ENCODE measurements at regions not wholly inside any gene's neighbourhood (a gene's known extent, or its start where the extent isn't known, plus 50 kb on each side); places are given as distances from the start of the nearest gene placed in this dataset.

DNA sequence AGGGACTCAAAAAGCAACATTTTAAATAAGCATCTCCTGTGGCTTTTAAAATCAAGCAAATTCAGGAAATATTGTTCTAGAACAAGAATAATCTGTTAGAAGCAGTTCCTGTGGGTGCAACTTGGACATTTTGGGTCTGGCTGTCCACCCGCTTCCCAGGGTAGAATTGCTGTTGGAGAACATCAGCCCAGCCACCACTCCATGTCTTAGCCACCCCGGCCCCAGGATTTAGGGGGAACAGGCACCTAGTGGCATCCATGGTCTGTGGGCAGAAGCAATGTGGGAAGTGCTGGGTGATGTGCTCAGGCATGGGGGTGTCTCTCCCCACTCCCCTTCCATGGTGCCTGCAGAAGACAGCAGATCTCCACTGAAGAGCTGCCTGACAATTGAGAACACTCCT lies 162.6 kb downstream of the KLF13 start:
- DNase-seq (ENCODE audit: extremely low read depth, low read depth): no peak
- TF ChIP-seq, protein P1, sequence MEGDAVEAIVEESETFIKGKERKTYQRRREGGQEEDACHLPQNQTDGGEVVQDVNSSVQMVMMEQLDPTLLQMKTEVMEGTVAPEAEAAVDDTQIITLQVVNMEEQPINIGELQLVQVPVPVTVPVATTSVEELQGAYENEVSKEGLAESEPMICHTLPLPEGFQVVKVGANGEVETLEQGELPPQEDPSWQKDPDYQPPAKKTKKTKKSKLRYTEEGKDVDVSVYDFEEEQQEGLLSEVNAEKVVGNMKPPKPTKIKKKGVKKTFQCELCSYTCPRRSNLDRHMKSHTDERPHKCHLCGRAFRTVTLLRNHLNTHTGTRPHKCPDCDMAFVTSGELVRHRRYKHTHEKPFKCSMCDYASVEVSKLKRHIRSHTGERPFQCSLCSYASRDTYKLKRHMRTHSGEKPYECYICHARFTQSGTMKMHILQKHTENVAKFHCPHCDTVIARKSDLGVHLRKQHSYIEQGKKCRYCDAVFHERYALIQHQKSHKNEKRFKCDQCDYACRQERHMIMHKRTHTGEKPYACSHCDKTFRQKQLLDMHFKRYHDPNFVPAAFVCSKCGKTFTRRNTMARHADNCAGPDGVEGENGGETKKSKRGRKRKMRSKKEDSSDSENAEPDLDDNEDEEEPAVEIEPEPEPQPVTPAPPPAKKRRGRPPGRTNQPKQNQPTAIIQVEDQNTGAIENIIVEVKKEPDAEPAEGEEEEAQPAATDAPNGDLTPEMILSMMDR (IDR thresholded peaks at IDR 0.05; ENCODE audit: low read depth, low read length, missing control alignments): no peak
- no peak overlapping the region for H3K4me3 ChIP-seq (replicated peaks; ENCODE audit: low read depth, low read length)

DNA sequence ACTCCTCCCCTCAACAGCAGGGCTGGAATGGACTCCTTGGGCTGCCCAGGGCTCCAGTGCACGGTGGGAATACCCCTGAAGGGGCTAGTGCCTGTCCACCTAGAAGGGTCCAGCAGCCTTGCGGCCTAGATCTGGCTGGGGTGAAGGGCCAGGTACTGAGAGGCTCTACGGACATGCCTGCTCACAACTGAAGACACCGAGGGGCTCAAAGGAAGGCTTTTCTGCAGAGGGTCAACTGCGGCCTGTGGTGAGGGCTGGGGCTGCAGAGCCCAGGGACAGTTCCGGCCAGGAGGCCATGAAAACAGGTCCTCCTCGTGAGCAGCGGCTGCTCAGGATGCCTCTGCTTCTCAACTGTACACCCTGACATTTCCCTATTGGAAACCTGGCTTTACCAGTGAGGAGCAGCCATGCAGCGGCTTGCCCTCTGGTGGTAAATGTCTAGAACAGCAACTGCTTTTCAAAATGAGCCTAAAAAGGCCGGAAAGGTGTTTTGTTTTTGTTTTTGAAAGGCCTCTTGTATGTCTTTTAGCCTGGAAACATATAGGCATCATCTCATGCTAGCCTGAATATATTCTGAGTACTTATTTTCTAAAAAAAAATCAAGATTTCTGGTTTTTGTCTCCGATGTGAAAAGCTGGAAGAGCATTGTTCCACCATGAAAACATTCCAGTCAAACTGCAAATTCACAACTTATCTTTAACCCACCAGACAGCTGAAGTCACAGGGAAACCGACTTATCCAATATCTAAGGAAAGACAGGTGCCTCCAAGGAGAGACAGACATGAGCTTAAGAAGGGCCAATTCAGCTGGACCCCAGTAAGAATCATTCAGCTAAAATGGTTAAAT lies 163.4 kb downstream of the KLF13 start:
- TF ChIP-seq, protein P1 (IDR thresholded peaks at IDR 0.05; ENCODE audit: low read depth, low read length, missing control alignments): peak; percentile 84
- H3K4me3 ChIP-seq (replicated peaks; ENCODE audit: low read depth, low read length): no peak overlapping the region
- DNase-seq (ENCODE audit: extremely low read depth, low read depth): peak; percentile 39

DNA sequence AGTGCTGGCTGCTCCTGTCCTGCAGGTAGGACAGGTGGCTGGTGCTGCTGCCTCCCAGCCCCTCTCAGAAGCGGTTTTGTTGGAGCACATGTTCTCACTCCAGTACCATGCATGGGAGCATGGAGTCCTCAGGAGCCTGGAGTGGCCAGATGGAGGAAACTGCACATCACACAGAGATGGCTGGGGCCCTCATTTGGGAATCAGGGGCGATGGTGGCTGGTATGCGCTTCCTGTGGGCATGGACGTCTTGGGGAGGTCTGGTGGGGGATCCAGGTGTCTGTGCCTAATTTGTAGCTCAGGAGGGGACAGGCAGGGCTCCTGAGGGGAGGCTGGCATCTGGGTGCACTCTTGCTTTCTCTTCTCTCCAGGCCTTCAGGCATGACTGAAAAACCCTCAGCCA lies 168.2 kb downstream of the KLF13 start:
- DNase-seq (ENCODE audit: extremely low read depth, low read depth): no peak
- TF ChIP-seq, protein P1 (IDR thresholded peaks at IDR 0.05; ENCODE audit: low read depth, low read length, missing control alignments): no peak
- no peak overlapping the region for H3K4me3 ChIP-seq (replicated peaks; ENCODE audit: low read depth, low read length)

DNA sequence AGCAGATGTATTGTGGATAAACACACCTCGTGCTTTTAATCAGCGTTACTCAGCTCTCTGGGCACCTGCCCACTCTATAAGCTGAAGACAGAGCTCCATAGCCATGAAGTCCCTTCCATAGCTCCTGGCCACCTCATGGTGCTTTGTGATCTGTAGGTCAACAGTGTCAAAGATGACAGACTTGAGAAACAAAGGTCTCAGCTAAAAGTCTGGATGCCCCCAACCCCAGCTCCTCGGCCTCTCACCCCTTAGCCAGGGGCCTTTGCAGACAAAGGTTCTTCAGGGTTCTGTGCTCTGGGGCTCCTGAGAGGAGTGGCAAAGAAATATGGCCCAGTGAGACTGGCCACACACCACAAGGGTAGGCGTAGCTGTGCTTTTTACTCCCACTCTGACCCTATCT lies 168.6 kb downstream of the KLF13 start:
- no peak overlapping the region for H3K4me3 ChIP-seq (replicated peaks; ENCODE audit: low read depth, low read length)
- no peak for DNase-seq (ENCODE audit: extremely low read depth, low read depth)
- TF ChIP-seq, protein P1 (IDR thresholded peaks at IDR 0.05; ENCODE audit: low read depth, low read length, missing control alignments): no peak

DNA sequence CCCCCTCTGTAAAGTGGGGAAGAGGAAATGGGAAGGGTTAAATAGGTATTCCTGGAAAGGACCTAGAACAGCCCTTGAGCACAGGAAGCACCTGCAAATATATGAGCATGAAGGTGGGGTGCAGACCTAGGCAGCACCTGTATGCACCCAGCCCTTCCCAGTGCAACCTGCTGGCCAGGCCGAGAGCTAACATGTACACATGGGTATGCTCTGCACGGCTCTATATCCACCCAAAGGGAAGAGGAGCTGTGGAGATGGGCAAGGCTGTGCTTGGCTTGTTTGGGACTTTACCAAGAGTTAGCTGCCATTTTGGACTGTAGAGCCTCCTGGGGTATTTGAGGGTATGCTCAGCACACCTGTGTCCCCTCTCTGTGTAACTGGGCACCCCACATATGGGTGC lies 171.2 kb downstream of the KLF13 start:
- H3K4me3 ChIP-seq (replicated peaks; ENCODE audit: low read depth, low read length): no peak overlapping the region
- TF ChIP-seq, protein P1 (IDR thresholded peaks at IDR 0.05; ENCODE audit: low read depth, low read length, missing control alignments): no peak
- DNase-seq (ENCODE audit: extremely low read depth, low read depth): no peak

DNA sequence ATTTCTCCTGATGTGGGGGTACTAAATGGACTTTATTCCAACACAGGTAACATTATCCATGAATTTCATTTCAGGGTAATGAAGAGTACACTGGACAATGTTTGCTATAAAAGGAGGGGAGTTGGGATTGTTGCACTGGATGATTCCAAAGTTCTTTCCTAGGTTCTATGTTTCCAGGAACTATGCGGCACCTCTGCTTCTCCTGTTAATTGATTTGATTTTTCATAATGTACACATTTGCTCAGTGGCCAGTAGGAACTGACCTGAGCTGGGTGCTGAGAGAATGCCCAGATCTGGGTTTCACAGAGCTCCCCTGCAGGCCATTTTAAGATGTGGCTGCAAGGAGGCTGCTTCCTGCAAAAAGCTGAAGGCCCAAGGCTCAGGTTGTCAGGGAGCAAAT lies 171.7 kb downstream of the KLF13 start:
- DNase-seq (ENCODE audit: extremely low read depth, low read depth): no peak
- TF ChIP-seq, protein P1 (IDR thresholded peaks at IDR 0.05; ENCODE audit: low read depth, low read length, missing control alignments): no peak
- H3K4me3 ChIP-seq (replicated peaks; ENCODE audit: low read depth, low read length): no peak overlapping the region
